ENCODE measurements at regions not wholly inside any gene's neighbourhood (a gene's known extent, or its start where the extent isn't known, plus 50 kb on each side); places are given as distances from the start of the nearest gene placed in this dataset.

DNA sequence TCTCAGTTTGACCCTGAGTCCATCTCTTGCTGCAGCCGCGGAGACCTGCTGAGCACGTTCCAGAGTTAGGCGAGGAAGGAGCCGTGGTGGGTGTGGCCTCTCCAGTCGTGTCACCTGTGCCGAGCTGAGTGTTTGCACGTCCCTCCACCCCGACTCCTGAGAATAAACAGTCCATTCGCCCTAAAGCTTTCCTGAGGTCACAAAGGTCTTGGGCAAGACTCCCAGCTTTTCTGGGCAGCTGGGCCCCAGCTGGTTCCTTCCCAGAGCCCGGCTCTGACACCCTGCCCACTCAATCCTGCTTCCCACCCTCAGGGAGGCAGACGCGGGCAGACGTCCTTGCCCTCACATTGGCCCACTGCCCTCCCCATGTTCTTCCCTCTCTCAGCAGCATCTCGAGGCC is 142.2 kb downstream of the KCTD15 start:
- H3K36me3 ChIP-seq (ENCODE audit: insufficient read depth, low read length): no peaks in the 10 kb centered on the region
- POLR2A ChIA-PET: no interaction called here
- H3K9me3 Mint-ChIP-seq: no peaks in the 10 kb centered on the region
- no peak overlapping the region for H3K27ac ChIP-seq (ENCODE audit: low read depth in 1 of 2, low read length in 2 of 2)
- H3K27ac Mint-ChIP-seq: no peak overlapping the region
- intact Hi-C loops (cut with DNase I, micrococcal nuclease): no loop called here
- no peak for ATAC-seq (ENCODE audit: poor library complexity)
- H3K4me1 Mint-ChIP-seq (ENCODE audit: low read depth): no peaks in the 10 kb centered on the region
- no peaks in the 10 kb centered on the region for H3K36me3 Mint-ChIP-seq (ENCODE audit: low read depth)
- peaks cover 0 to 3% of the 10 kb centered on the region in 2 experiments for H3K27me3 ChIP-seq (ENCODE audit: control insufficient read depth in 1 of 2, insufficient read depth in 2 of 2, low read length in 2 of 2)
- no peaks in the 10 kb centered on the region for H3K4me1 ChIP-seq (ENCODE audit: insufficient read depth, low read length)
- CTCF ChIA-PET: no interaction called here
- no peaks in the 10 kb centered on the region for H3K27me3 Mint-ChIP-seq
- TF ChIP-seq, protein P1, sequence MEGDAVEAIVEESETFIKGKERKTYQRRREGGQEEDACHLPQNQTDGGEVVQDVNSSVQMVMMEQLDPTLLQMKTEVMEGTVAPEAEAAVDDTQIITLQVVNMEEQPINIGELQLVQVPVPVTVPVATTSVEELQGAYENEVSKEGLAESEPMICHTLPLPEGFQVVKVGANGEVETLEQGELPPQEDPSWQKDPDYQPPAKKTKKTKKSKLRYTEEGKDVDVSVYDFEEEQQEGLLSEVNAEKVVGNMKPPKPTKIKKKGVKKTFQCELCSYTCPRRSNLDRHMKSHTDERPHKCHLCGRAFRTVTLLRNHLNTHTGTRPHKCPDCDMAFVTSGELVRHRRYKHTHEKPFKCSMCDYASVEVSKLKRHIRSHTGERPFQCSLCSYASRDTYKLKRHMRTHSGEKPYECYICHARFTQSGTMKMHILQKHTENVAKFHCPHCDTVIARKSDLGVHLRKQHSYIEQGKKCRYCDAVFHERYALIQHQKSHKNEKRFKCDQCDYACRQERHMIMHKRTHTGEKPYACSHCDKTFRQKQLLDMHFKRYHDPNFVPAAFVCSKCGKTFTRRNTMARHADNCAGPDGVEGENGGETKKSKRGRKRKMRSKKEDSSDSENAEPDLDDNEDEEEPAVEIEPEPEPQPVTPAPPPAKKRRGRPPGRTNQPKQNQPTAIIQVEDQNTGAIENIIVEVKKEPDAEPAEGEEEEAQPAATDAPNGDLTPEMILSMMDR (IDR thresholded peaks at IDR 0.05): no peak
- H3K9me3 ChIP-seq (ENCODE audit: control insufficient read depth in 1 of 2, insufficient read depth in 1 of 2, low read length in 2 of 2): peaks cover 12 to 26% of the 10 kb centered on the region in 2 experiments
- DNase-seq: no peak
- H3K4me3 ChIP-seq (ENCODE audit: low read length): no peak overlapping the region
- no peak overlapping the region for H3K4me3 Mint-ChIP-seq

DNA sequence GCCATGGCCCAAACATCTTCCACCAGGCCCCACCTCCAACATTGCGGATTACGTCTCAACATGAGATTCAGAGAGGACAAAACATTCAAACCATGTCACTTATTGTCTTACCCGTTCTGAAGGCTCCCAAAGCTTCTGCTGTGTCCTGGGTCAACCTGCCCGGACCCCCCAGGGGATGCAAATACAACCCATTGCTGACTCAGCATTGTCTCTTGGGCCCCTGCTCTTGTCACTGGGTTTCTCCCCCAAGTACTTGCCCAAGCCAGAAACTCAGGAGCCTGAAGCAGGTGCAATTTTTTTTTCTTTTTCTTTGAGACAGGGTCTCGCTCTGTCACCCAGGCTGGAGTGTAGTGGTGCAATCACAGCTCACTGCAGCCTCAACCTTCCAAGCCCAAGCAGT is 144.5 kb downstream of the KCTD15 start:
- TF ChIP-seq, protein P1 (IDR thresholded peaks at IDR 0.05): no peak
- H3K27ac Mint-ChIP-seq: no peak overlapping the region
- Histone ChIP-seq H3K27ac (ENCODE audit: low read depth in 1 of 2, low read length in 2 of 2) (no peak overlapping the region), H3K9me3 (ENCODE audit: control insufficient read depth in 1 of 2, insufficient read depth in 1 of 2, low read length in 2 of 2) (peaks cover 0 to 18% of the 10 kb centered on the region in 2 experiments), H3K36me3 (ENCODE audit: insufficient read depth, low read length) (no peaks in the 10 kb centered on the region), H3K4me3 (ENCODE audit: low read length) (no peak overlapping the region), H3K4me1 (ENCODE audit: insufficient read depth, low read length) (no peaks in the 10 kb centered on the region), H3K27me3 (ENCODE audit: control insufficient read depth in 1 of 2, insufficient read depth in 2 of 2, low read length in 2 of 2) (no peaks in the 10 kb centered on the region)
- ATAC-seq (ENCODE audit: poor library complexity) (no peak), DNase-seq (no peak)
- H3K27me3 Mint-ChIP-seq: no peaks in the 10 kb centered on the region
- ChIA-PET POLR2A (no interaction called here), CTCF (no interaction called here)
- H3K36me3 Mint-ChIP-seq (ENCODE audit: low read depth): no peaks in the 10 kb centered on the region
- no peak overlapping the region for H3K4me3 Mint-ChIP-seq
- no peaks in the 10 kb centered on the region for H3K9me3 Mint-ChIP-seq
- H3K4me1 Mint-ChIP-seq (ENCODE audit: low read depth): no peaks in the 10 kb centered on the region
- intact Hi-C loops (cut with DNase I, micrococcal nuclease): no loop called here

DNA sequence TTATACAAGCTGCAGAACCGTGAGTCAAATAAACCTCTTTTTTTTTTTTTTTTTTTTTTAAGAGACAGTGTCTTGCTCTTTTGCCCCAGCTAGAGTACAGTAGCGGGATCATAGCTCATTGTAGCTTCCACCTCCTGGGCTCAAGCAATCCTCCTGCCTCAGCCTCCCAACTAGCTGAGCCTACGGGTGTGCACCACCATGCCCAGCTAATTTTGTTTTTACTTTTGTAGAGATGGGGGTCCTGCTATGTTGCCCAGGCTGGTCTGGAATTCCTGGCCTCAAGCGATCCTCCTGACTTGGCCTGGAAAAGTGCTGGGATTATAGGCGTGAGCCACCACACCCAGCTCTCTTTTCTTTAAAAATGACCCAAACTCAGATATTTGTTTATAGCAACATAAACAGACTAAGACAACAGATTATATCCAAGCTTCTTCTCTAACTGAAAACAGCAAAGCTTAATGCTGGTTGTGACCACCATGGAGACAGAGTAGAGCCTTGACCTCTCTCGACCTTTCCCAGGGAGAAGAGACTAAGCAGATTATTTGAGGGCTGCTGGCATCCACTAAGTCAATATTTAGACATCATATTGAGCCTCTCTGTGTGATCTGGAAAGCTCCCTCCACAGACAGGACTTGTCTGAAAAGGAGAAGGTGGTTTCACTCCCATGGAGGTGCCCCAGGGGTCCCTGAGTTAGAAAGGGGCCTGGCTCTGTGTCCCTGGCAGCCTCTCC is 150.0 kb downstream of the KCTD15 start:
- intact Hi-C loops (cut with DNase I, micrococcal nuclease): no loop called here
- no peaks in the 10 kb centered on the region for H3K4me1 ChIP-seq (ENCODE audit: insufficient read depth, low read length)
- TF ChIP-seq, protein P1 (IDR thresholded peaks at IDR 0.05): no peak
- no peak overlapping the region for H3K27ac ChIP-seq (ENCODE audit: low read depth in 1 of 2, low read length in 2 of 2)
- peaks cover 0 to 8% of the 10 kb centered on the region in 2 experiments for H3K27me3 ChIP-seq (ENCODE audit: control insufficient read depth in 1 of 2, insufficient read depth in 2 of 2, low read length in 2 of 2)
- Mint-ChIP-seq H3K27ac (no peak overlapping the region), H3K4me1 (ENCODE audit: low read depth) (no peaks in the 10 kb centered on the region), H3K27me3 (no peaks in the 10 kb centered on the region), H3K36me3 (ENCODE audit: low read depth) (no peaks in the 10 kb centered on the region), H3K4me3 (no peak overlapping the region), H3K9me3 (no peaks in the 10 kb centered on the region)
- H3K36me3 ChIP-seq (ENCODE audit: insufficient read depth, low read length): no peaks in the 10 kb centered on the region
- DNase-seq (no peak), ATAC-seq (ENCODE audit: poor library complexity) (no peak)
- POLR2A ChIA-PET: no interaction called here
- H3K4me3 ChIP-seq (ENCODE audit: low read length): no peak overlapping the region
- CTCF ChIA-PET: no interaction called here
- H3K9me3 ChIP-seq (ENCODE audit: control insufficient read depth in 1 of 2, insufficient read depth in 1 of 2, low read length in 2 of 2): peaks cover 0 to 8% of the 10 kb centered on the region in 2 experiments

Data from CD4-positive, alpha-beta T cell (primary cell).